NCI-H2171 treated with DMSO at 0.1 percent for 48 hours (cell line): ENCODE measurements at regions not wholly inside any gene's neighbourhood (a gene's known extent, or its start where the extent isn't known, plus 50 kb on each side); places are given as distances from the start of the nearest gene placed in this dataset.
"Not testable (repeated sequence)": the region's sequence is repeated elsewhere in the genome, so short reads cannot be mapped to it uniquely, and the experiment has no call there.

Source experiments
- DNase-seq: peaks from one replicate; lab custom pipeline; 2025; lab: John Stamatoyannopoulos, UW

DNA sequence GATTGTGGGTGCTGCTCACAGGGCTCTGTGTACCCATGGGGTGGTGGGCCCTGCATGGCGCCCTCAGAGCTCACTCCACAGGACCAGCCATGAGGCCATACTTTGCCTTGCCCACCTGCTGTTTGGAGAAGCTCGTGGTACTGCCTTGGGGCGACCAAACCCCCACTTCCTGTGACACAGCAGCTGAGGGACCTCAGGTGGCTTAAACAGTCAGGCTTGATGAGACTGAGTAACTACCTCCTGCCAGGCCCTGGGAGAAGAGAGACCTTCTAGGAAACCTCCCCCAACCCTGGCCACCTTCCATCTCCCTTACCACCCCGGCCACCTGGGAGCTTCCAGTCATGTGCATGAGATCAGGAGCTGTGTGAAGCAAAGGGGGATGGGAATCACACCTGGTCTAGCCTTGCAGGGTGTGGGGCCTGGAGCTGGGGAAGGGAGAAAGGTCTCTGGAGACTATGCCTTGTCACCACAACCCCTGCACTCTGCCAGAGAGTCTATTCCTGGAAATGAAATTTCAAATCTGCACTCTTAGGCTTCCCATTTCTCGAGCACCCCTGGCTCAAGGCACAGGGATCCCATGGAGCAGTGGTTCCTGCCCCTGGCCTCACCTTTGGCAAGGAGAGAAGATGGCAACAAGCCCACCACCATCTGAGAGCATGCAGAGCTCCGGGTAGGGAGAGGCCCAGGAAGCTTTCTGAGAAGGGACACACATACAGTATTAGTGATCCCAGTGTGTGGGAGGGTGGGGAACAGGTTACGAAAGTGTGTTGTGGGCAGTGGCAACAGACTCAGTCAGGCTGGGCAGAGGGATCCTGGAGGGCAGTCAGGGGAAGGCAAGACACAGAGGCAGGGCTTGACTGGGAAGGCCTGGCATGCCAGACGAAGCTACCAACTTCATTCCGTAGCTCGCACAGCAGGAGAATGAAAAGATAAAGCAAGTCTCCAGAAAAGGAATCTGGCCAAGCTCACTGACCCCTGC, 125.0 kb downstream of the URI1 start:
- DNase-seq, result peak; percentile 69

DNA sequence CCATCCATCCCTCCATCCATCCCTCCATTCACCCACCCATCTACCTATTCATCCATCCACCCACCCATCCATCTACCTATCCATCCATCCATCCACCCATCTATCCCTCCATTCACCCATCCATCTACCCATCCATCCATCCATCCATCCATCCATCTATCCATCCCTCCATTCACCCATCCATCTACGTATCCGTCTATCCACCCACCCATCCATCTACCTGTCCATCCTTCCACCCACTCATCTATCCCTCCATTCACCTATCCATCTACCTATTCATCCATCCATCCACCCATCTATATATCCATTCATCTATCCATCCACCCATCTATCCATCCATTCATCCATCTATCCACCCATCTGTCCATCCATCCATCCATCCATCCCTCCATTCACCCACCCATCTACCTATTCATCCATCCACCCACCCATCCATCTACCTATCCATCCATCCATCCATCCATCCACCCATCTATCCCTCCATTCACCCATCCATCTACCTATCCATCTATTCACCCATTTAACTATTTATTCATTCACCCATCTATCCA, 126.0 kb downstream of the URI1 start:
- DNase-seq, result not testable (repeated sequence)

DNA sequence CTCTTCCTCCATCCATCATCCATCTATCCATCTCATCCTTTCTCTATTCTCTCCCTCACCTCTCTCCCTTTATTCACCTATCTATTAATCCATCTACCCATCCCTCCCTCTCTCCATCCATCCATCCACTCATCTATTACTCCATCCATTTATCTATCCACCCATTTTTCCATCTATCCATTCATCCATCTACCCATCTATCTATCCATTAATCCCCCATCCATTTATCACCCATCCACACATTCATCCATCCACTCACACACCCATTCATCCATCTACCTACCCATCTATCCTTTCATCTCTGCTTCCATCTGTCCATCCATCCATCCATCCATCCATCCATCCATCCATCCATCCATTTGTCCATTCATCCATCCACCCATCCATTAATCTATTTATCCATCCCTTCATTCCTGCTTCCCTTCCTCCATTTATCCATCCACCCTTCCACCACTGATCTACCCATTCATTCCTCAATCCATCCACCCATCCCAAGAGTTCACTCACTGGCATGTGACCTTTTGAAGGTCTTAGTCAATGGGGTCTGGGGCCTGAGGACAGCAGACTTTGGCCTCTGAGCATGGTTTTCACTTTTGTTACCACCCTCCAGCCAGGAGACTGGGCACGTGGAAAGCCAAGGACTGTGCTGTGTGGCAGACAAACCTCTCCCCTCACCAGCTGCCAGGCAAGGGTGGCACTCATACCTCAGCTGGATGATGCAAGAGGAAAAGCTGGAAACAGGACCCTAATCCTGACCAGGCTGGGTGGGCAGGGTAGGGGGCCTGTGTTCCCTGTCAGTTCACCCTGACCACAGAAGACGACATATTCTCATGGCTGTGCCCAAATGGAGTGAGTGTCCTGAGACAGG, 126.7 kb downstream of the URI1 start:
- no peak for DNase-seq

DNA sequence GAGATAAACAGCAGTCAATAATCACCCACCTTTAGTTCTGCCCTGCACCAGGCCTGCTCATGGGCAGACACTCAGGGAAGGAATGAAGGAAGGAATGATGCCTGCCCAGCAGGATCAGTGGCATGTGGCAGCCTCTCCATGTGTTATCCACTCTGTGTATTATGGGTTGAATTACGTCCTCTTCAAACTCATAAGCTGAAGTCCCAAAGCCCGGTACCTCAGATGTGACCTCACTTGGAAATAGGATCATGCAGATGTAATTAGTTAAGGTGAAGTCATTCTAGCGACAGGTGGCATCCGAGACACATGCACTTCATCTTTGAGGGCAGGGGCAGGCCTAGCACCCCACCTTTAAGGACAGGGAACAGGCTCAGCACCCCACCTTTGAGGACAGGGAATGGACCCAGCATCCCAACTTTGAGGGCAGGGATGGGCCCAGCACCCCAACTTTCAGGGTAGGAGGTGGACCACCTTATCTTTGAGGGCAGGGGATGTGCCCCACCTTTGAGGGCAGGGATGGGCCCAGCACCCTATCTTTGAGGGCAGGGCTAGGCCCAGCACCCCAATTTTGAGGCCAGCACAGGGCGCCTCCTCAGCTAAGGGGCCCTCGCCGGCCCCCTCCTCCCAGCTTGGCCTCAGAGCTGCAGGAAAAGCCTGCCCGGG, 127.6 kb downstream of the URI1 start:
- peak; percentile 74 for DNase-seq

DNA sequence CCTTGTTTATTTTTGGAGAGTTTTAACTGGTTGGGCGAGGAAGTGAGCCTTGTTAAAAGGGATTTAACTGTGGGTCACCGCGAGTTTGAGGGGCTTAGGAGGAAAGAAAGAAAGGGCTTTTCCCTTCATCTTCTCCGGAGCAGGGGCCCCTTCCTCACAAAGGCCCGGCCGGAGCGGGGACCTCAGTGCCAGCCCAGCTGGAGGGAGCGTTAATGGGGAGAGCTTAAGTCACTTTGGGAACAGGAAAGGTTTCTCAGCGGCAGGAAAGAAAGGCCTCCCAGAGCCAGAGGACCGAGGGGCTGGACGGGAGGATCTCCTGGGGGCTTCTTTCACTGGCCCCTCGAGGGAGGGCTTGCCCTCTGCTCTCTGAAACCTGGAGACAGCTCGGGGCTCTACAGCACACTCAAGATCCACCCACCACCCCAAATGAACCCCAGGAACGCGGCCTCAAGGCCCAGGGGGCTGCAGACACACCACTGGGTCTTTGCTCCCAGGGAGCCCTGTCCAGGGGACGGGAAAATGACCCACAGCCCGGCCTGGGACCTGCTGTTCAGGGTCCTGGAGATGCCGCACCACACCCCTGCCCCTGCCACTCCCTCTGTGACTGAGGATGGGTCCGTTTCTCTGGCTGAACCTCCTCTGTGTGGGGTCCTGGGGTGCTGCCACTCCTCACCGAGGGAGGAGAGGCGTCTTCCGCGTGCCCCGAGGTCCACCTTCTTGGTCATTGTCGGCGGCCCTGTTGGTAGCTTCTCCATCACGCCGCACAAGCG, 128.3 kb downstream of the URI1 start:
- no peak for DNase-seq

DNA sequence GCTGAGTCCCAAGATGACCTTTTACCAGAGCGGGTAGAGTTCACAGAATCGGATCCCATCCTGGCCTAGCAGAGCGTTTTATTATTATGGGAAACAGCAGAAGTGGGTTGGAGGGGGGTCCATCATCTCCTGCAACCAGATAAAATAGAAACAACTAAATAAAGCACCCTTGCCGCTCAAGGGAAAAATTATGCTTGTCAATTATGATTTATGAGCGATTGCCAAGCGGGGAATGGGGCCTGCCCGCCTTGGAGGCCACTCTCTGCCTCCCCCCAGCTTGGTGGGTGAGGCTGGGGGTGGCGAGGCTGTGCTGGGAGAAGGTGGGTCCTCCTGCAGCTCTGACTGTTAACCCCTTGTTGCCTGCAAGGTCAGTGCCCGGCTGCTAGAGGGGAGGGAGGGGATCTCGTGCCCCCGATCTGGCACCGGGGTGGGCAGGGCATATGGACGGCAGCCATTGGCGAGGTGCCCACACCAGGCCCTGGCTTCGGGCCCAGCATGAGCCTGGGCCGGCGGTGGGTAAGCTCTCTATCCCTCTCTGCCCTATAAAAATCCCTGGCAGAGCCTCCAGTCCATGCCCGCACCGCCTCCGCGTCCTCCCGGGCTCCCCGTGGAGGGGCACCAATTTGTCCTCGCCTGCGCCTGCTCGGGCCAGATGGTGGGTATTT, 129.1 kb downstream of the URI1 start:
- DNase-seq, result no peak

DNA sequence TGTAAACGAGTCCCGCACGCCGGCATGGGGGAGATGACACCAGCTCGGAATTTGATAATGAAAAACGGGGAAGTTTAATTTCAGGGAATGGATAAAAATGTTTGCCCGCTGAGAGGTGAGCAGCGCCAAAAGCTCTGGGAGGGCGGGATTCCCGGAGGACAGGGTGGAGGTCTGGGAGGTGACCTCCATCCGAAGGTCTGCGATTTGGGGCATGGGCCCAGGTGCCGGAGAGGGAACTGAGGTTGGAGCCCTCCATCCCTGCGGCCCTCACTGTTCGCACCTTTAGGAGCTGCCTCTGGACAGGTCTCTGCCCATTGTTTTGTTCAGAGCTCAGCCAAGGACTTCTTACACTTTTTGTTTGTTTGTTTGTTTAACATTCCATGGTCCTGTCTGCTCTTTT, 129.8 kb downstream of the URI1 start:
- no peak for DNase-seq

DNA sequence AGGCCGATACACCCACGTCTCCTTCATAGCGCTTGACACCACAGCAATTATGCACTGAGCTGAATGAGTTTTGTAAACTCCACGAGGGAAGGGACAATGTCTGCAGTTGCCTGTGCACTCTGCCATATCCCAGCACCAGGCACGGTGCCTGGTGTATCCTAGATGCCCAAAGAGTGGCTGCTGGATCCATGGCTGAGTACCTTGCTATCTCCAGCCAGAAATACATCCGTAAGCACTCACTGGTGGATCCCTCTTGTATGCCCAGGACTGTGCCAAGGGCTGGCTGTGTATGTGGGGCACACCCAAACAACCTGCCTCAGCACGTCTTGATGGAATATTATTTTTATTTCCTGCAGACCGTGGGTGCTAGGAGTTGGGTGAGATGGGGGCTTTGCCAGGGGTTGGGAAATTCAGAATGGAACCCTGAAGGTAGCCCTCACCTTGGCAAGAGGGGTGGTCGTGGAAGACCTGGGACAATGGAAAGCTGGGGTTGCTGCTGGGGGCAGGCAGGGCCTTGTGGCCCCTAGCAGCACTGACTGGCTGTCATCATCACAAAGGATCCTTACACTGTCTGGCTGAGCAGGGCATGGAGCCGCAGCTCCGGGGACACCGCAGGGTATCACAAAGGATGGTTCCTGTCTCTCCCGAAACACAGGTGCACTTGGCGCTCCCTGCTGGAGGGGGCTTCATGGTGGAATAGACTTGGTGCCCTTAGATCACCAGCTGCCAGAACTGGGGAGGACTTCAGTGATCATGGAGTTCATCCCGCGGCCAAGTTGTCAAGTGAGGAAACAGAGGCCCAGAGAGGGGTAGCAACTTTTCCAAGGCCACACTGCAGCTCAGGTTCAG, 131.3 kb downstream of the URI1 start:
- DNase-seq, result no peak

DNA sequence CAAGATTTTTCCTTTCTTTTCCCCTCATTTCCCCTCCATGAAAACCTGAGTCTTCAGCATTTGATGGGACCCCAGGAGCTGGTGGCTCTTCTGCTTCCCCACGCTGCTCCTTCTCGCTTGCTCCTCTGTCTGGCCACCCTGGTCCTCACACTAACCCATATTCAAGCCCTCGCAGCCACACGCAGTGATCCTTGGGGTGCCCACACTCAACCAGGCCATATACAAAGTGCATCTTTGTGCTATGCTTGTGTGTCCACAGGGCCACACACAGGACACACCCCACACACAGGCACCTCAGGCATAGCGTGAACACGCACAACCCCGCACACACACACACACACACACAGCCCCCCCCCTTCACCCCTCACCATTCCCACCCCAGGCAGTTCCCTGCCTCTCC, 132.1 kb downstream of the URI1 start:
- no peak for DNase-seq

DNA sequence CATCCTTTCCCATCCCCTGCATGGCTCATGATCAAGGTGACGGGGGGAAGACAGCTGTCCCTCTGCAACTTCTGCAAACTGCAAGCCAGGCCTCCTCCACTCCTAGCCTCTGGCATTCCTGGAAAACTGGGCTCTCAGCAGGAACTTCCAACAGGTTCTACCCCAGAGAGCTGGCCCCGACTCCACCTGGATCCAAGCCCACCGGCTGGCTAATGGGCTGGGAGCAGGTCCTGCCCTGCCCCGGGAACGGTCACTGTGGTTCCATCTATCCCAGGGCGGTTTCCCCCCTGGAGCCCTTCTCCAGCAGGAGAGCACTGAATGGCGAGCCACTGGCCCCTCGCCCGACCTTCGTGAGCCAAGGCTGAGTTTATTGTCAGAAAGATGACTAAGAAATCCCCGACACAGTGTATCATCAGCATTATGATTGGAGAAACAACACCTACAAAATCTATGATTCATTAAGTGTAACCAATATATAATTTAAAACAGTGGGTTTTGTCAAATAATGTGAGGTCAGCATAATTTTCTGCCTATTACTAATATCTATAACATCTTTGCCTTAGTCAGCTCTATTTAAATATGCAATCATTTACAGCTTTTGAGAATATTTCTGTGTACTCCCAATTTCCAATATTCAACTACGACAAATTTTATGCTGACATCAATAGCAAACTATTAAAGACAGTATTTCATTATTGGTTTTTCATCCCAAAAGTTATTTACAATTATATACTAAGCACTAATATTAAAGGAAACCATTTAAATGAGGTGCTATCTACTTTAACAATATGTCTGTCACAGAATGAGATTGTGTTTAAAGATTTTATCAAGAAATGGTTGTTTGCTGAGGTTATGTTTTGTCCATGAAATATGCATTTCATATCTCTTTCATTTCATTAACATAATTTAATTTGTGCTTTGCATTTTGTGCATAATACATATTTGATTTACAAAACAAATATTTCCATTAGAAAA, 133.0 kb downstream of the URI1 start:
- DNase-seq, result no peak

DNA sequence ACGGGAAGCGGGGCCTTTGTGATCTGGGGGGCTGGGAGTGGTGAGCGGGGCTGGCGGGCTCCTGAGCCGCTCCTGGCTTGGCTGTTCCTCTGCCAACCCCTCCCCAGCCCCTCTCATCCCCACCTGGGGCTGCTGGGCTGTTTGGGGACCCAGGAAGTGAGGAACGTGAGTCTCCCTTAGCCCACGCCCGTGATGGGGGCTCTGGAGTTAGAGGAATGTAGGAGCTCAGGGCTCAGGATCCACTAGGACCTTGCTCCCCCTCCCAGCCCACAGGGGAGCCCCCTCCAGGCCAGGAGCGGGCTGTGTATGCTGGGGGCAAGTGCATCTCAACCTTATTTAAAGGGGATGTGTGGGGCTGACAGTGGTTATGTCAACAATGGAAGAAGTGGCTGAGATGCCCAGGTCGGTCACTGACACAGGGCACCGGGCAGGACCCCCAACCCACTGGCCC, 134.1 kb downstream of the URI1 start:
- no peak for DNase-seq

DNA sequence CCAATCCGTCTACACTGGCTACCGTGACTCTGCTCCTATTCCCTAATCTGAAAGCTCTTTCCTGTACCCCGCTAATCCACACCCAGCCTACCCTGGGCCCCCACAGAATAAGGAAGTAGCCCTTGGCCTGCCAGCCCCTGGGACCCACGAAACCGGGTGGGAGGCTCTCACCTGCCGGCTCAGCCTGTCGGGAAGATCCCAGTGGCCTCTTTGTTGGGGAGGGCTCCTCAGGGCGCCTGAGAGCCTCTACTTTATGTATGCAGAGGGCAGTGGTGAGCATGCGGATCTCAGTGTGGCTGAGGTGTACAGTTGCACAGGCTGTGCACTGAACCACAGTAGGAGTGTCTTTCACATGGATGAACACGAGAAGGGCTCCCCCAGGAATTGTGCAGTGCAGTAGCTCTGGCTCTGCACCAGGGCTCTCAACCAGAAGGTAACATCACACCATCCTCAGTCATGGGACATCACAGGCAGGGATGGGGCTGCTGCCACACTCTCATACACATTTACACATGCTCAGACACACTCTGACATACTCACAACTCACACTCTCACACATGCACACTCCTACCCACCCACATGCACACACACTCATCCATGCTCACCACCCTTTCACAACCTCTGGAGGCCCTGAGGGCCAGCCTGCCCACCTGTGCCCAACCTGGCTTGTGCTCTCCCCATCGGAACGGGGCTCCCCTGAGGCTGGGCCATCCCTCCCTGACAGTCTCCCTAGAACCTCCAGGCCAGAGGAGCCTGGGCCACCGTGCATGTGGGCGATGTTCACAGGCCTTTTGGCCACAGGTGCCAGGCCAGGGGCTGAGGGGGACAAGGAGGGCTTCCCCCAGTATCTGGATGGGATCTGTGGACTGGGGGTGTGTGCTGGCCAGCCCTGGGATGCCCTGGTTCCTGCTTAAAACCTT, 135.0 kb downstream of the URI1 start:
- DNase-seq, result peak; percentile 62

DNA sequence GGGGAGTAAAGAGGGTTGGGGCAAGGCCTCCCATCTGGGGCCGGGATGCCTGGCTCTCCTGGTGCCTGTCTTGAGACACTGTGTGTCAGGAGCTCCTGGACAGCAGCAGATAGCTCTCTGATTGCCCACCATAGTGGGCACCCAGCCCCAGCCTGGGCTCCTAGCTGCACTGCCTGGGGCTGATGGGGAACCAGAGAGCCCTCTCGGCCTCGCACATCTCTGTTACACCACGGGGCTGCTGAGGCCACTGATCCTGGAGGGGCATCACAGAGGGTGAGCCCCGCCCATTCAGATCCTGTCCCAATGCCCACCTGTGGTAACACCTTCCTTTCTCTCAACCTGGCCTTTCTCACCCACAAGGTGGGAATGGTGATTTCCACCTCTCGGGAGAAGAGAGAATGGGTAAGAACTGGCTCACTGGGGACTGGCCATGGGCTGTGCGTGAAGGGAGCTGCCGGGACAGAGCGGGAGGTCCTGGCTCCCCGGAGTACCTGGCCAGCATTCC, 135.9 kb downstream of the URI1 start:
- DNase-seq, result no peak

DNA sequence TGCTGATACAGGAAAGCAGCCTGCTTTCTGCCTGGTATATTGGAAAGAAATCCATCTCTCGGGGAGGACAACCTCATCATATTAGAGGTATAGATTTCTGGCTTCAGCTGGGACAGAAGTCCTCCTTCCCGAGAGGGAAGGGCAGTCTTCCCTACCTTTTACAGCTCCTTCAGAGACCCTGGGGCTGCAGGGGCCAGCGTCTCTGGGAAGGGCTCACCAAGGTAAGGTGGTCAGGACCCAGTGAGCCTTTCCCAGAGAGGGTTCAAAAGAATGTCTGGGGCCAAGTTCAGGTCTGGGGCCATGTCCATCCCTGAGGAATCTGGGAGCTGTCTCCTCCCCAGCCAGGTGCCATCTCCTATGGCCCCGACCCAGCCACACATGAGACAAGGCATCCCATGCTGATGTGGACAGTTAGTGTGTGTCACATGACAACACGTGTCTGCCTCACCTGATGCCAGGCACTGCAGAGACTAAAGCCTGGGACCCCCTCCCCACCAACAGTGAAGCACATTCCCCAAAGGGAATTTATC, 136.4 kb downstream of the URI1 start:
- no peak for DNase-seq

DNA sequence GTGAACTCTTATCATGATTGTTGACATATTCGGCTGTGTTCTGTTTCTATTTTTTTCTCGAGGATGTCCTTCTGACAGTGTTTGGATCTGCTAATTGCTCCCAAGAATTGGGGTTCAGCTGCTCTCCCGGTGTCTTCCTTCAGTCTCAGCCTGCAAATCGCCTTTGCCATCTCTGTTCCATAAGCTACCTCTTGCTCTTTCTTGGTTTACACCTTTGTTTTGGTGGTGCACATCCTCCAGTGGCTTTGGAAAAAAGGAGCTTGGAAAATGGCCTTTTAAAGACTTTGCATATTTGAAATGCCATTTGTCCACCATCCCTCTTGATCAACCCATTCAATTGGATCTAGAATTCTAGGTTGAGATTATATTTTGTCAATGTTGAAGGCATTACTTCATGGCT, 137.2 kb downstream of the URI1 start:
- no peak for DNase-seq

DNA sequence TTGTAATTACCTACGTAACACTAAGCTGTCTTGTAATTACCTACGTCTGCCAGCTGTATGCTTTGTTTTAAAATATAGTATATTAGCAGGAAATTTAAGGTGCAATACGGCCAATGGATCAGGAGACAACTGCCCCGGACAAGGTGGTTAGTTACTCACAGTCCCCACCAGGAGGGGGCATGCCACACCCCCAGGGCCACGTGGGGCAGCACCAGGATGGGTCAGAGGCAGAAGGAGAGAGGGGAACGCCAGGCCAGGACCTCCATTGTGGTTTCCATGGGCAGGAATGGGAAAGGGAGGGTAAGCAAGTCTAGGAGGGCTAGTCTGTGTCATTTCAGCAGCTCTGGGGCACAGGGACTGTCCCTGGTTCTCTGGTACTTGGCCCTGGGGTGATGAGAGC, 140.1 kb downstream of the URI1 start:
- no peak for DNase-seq

DNA sequence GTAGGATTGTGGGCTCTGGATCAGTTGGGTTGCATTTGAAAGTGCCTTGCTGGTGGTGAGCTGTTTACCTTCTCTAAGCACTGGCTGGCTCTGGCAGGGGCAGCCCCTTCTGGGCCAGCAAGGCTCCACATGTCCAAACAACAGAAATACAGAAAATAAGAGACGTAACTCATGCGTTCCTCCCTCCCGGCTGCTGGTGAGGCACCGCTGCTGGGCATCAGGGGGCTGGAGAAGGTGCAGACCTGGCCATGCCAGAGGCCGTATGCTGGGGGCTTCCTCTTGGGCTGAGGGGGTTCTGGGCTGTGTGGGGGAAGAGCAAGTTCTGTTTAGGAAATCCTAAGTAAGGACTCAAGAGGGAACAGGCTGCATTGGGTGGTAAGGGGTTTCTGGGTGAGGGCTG, 140.6 kb downstream of the URI1 start:
- no peak for DNase-seq
